Osteocyte (in vitro differentiated cells): ENCODE measurements at regions not wholly inside any gene's neighbourhood (a gene's known extent, or its start where the extent isn't known, plus 50 kb on each side); places are given as distances from the start of the nearest gene placed in this dataset.

Experiments
- DNase-seq: peaks from one replicate; pipeline ENCODE4 v3.0.0; 2021; ENCODE audit warnings: mixed read lengths; ENCODE audit not compliant: unreplicated experiment; ENCODE audit errors: extremely low spot score
- H3K27ac Mint-ChIP-seq: one replicate; pipeline ENCODE4 v1.8.0; 2021; ENCODE audit warnings: mild to moderate bottlenecking, mixed read lengths; ENCODE audit not compliant: unreplicated experiment
- H3K27me3 Mint-ChIP-seq: one replicate; pipeline ENCODE4 v1.8.0; 2021; ENCODE audit warnings: mixed read lengths; ENCODE audit not compliant: unreplicated experiment
- H3K36me3 Mint-ChIP-seq: one replicate; pipeline ENCODE4 v1.8.0; 2021; ENCODE audit warnings: mixed read lengths; ENCODE audit not compliant: unreplicated experiment
- H3K4me1 Mint-ChIP-seq: one replicate; pipeline ENCODE4 v1.8.0; 2021; ENCODE audit warnings: mixed read lengths; ENCODE audit not compliant: unreplicated experiment
- H3K4me3 Mint-ChIP-seq: one replicate; pipeline ENCODE4 v1.8.0; 2021; ENCODE audit warnings: mild to moderate bottlenecking, moderate library complexity, mixed read lengths; ENCODE audit not compliant: unreplicated experiment
- H3K9me3 Mint-ChIP-seq: one replicate; pipeline ENCODE4 v1.8.0; 2021; ENCODE audit warnings: mixed read lengths; ENCODE audit not compliant: unreplicated experiment
- TF ChIP-seq, protein P1 (sequence below): fragments of 200-600 bp; sonication (generic); IDR thresholded peaks from 2 replicates; pipeline ENCODE4 v1.5.0; 2021; ENCODE audit warnings: antibody characterized with exemption, mild to moderate bottlenecking, moderate library complexity

DNA sequence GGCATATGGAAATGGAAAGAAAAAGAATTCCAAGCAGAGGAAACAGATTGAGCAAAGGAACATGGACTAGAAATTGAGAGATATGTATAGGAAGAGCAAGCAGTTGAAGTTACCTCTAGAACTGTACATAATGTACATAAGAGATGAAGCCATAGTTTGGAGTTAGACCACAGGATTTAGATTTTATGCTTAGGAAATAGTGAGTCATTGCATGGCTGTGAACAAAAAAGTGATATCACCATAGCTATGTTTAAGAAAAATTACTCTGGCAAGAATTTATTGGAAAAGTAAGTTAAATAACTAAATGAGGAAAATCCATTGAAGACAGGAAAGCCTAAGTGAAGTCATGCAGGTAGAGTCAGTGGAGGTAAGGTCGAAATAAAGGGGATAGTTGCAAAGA lies 99.4 kb upstream of the GALNT5 start:
- peaks cover 11% of the 10 kb centered on the region for H3K9me3 Mint-ChIP-seq
- H3K36me3 Mint-ChIP-seq: peaks cover 1% of the 10 kb centered on the region
- H3K4me3 Mint-ChIP-seq: no peak overlapping the region
- H3K27me3 Mint-ChIP-seq: no peaks in the 10 kb centered on the region
- no peak for DNase-seq
- TF ChIP-seq, protein P1, sequence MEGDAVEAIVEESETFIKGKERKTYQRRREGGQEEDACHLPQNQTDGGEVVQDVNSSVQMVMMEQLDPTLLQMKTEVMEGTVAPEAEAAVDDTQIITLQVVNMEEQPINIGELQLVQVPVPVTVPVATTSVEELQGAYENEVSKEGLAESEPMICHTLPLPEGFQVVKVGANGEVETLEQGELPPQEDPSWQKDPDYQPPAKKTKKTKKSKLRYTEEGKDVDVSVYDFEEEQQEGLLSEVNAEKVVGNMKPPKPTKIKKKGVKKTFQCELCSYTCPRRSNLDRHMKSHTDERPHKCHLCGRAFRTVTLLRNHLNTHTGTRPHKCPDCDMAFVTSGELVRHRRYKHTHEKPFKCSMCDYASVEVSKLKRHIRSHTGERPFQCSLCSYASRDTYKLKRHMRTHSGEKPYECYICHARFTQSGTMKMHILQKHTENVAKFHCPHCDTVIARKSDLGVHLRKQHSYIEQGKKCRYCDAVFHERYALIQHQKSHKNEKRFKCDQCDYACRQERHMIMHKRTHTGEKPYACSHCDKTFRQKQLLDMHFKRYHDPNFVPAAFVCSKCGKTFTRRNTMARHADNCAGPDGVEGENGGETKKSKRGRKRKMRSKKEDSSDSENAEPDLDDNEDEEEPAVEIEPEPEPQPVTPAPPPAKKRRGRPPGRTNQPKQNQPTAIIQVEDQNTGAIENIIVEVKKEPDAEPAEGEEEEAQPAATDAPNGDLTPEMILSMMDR: no peak
- H3K4me1 Mint-ChIP-seq: peaks cover 31% of the 10 kb centered on the region
- peak overlapping the region; percentile 36 for H3K27ac Mint-ChIP-seq

DNA sequence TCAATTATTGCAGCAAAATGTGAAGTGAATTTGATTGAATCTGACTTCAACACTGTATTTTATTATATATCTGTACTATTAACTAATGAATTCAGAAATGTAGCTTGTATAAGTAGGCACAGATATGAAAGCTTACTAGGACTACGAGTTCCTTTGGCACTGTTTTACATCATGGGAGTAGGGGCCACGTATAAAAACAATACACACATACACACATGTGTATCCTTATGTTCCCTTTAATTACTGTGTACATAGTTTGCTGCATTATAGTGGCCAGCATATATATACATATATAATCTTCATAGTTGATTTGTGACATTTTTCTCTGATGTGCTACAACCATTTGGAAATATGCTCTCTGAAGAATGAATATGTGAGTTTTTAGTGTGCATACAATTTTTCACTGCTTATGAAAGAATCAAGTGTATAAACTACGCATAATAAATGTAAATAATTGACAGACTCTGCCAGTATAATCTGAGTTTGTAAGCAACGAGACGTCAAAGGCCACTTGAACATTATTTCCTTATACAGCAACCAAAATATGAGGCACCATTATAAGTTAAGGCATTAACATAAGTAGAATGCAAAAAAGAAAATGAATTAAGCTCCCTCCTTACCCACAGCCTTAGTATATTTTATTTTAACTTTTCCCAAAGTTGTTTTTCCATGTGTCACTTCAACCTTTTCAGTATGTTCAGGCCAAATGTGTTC lies 98.1 kb upstream of the GALNT5 start:
- Mint-ChIP-seq H3K27me3 (no peaks in the 10 kb centered on the region), H3K9me3 (peaks cover 7% of the 10 kb centered on the region), H3K4me3 (no peak overlapping the region), H3K4me1 (peaks cover 31% of the 10 kb centered on the region), H3K36me3 (peaks cover 1% of the 10 kb centered on the region), H3K27ac (no peak overlapping the region)
- no peak for DNase-seq
- TF ChIP-seq, protein P1: no peak

DNA sequence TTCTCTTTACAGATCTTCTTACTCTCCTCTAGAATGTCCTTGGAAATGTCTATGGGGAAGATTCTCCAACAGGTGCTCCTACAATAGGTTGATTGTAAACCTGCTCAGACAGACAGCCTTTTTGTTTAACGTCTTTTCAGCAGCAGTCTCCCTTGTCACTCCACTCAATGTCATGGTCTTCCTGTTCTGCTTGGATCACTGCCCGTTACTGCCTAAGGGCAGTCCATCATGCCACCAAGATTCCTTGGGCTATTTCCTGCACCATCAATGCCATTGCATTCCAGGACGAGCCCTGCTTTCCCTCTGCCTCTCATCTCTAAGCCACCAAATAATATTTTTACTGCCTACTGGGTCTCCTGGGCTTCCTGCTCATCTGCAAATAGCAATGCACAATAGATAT lies 97.4 kb upstream of the GALNT5 start:
- peaks cover 7% of the 10 kb centered on the region for H3K9me3 Mint-ChIP-seq
- H3K4me3 Mint-ChIP-seq: no peak overlapping the region
- no peaks in the 10 kb centered on the region for H3K27me3 Mint-ChIP-seq
- H3K36me3 Mint-ChIP-seq: peaks cover 1% of the 10 kb centered on the region
- no peak overlapping the region for H3K27ac Mint-ChIP-seq
- no peak for DNase-seq
- H3K4me1 Mint-ChIP-seq: peaks cover 31% of the 10 kb centered on the region
- TF ChIP-seq, protein P1: no peak

DNA sequence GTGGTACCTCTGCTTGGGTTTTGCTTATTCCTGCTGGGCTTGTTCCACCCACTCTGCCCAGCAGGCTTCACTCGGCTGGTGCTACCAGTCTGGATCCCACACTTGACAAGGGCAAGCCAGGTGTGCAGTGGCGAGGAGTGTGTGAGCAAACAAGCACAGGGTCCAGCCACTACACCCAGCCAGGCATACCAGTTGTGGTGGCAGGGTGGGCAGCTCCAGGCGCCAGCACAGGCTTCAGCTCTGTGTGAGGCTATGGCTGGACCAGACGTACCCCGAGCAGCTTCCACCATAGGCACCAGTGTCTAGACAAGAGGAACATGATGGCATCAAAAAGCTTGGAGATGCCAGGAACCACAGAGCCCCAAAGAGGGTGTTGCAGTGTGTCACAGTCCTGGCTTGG lies 93.1 kb upstream of the GALNT5 start:
- H3K4me3 Mint-ChIP-seq: no peak overlapping the region
- no peaks in the 10 kb centered on the region for H3K36me3 Mint-ChIP-seq
- TF ChIP-seq, protein P1: no peak
- no peak for DNase-seq
- H3K27me3 Mint-ChIP-seq: no peaks in the 10 kb centered on the region
- no peak overlapping the region for H3K27ac Mint-ChIP-seq
- peaks cover 9% of the 10 kb centered on the region for H3K4me1 Mint-ChIP-seq
- H3K9me3 Mint-ChIP-seq: no peaks in the 10 kb centered on the region

DNA sequence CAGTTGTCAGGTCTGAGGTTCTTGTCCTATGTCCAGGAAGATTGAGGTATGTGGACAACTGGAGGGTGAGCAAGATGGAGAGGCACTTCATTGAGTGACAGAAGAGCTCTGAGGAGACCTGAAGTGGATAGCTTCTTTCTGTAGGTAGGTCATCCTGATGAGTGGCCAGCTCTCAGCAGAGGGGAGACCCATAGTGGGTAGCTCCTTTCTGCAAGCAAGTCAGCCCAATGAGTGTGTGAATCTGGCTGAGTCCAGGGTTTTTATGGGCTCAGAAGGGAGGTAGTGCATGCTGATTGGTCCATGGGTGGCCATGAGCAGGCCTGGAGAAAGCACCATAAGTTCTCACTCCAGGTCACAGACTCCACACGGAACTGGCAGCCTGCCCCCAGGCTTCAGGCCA lies 92.6 kb upstream of the GALNT5 start:
- no peaks in the 10 kb centered on the region for H3K27me3 Mint-ChIP-seq
- H3K4me1 Mint-ChIP-seq: peaks cover 5% of the 10 kb centered on the region
- TF ChIP-seq, protein P1: no peak
- no peak overlapping the region for H3K4me3 Mint-ChIP-seq
- H3K27ac Mint-ChIP-seq: no peak overlapping the region
- H3K36me3 Mint-ChIP-seq: no peaks in the 10 kb centered on the region
- H3K9me3 Mint-ChIP-seq: no peaks in the 10 kb centered on the region
- no peak for DNase-seq
